Esophagus muscularis mucosa (tissue), 4 donors: ENCODE measurements at regions not wholly inside any gene's neighbourhood (a gene's known extent, or its start where the extent isn't known, plus 50 kb on each side); places are given as distances from the start of the nearest gene placed in this dataset.

Experiments used
- DNase-seq: peaks from one replicate; pipeline ENCODE4 v3.0.0-alpha.2; 2017; ENCODE audit errors: extremely low spot score
- H3K27ac ChIP-seq, 4 donors: fragments of 200-600 bp; sonication (generic); replicated peaks in 1 of 4; 1 replicate in 3 of 4; 2 replicates in 1 of 4; pipeline ENCODE4 v1.5.1; 2016 to 2019; ENCODE audit warnings: mild to moderate bottlenecking in 1 of 4
- H3K27me3 ChIP-seq, 4 donors: fragments of 200-600 bp; sonication (generic); one replicate each; pipeline versions ENCODE4 v1.5.1 to v1.6.0; 2016 to 2019
- H3K36me3 ChIP-seq, 4 donors: fragments of 200-600 bp; sonication (generic); one replicate each; pipeline ENCODE4 v1.5.1; 2016 to 2019
- H3K4me1 ChIP-seq, 4 donors: fragments of 200-600 bp; sonication (generic); one replicate each; pipeline ENCODE4 v1.5.1; 2016 to 2019
- H3K4me3 ChIP-seq, 4 donors: fragments of 200-600 bp; sonication (generic); 1 replicate in 2 of 4; 2 replicates in 2 of 4; pipeline ENCODE4 v1.5.1; 2016 to 2019; ENCODE audit warnings: mild to moderate bottlenecking in 4 of 4, moderate library complexity in 1 of 4
- H3K9me3 ChIP-seq, 4 donors: fragments of 200-600 bp; sonication (generic); 1 replicate in 3 of 4; 2 replicates in 1 of 4; pipeline ENCODE4 v1.5.1; 2016 to 2019
- CTCF ChIP-seq, 3 experiments: fragments of 200-600 bp in 2 of 3; fragments of 450-650 bp in 1 of 3; sonication (generic) in 2 of 3; IDR thresholded peaks; one replicate each; pipeline ENCODE4 v1.5.1; 2017 to 2019; ENCODE audit warnings: antibody characterized with exemption in 3 of 3, mild to moderate bottlenecking in 2 of 3, moderate library complexity in 1 of 3
- EP300 ChIP-seq: sonication (generic); formaldehyde crosslinking; IDR thresholded peaks from one replicate; pipeline ENCODE4 v1.6.1; 2017; ENCODE audit warnings: antibody characterized with exemption
- POLR2A ChIP-seq: fragments of 450-650 bp; IDR thresholded peaks from one replicate; pipeline ENCODE4 v1.6.1; 2017; ENCODE audit warnings: antibody characterized with exemption, moderate library complexity, mild to moderate bottlenecking, low read depth
- POLR2AphosphoS5 ChIP-seq, 2 donors: sonication (generic); formaldehyde crosslinking; IDR thresholded peaks; one replicate each; pipeline ENCODE4 v1.6.1; 2017; ENCODE audit warnings: antibody characterized with exemption in 2 of 2
- WGBS: methylation state at CpG from one replicate; pipeline ENCODE4 v1.1.5; 2018; 5-methylcytosine and 5-hydroxymethylcytosine counted together
- intact Hi-C: fragments of 100-400 bp; cut with DNase I; formaldehyde crosslinking; loops from one replicate; pipeline ENCODE4 v1.15.1; 2023

GRCh38 chr12:124162151-124163110 is 132.5 kb upstream of the RFLNA start:
- 87% methylated on average over 6 of the region's 6 CpGs for WGBS
- TF ChIP-seq POLR2AphosphoS5 (IDR thresholded peaks at IDR 0.05) (no peak), EP300 (no peak), POLR2A (no peak), CTCF (IDR thresholded peaks at IDR 0.05) (no peak)
- H3K27ac ChIP-seq = no peak overlapping the region
- no peaks in the 10 kb centered on the region for H3K4me1 ChIP-seq
- H3K4me3 ChIP-seq = no peak overlapping the region
- H3K36me3 ChIP-seq = no peaks in the 10 kb centered on the region
- no peak for DNase-seq
- H3K9me3 ChIP-seq = no peaks in the 10 kb centered on the region
- H3K27me3 ChIP-seq = no peaks in the 10 kb centered on the region
- intact Hi-C loops = no loop called here

GRCh38 chr12:124165695-124166094 is 129.2 kb upstream of the RFLNA start:
- WGBS = 100% methylated on average over 1 of the region's 2 CpGs
- intact Hi-C loops = no loop called here
- H3K9me3 ChIP-seq = no peaks in the 10 kb centered on the region
- DNase-seq = no peak
- no peaks in the 10 kb centered on the region for H3K4me1 ChIP-seq
- TF ChIP-seq POLR2AphosphoS5 (IDR thresholded peaks at IDR 0.05) (no peak), POLR2A (no peak), EP300 (no peak), CTCF (IDR thresholded peaks at IDR 0.05) (no peak)
- no peak overlapping the region for H3K27ac ChIP-seq
- H3K36me3 ChIP-seq = no peaks in the 10 kb centered on the region
- no peaks in the 10 kb centered on the region for H3K27me3 ChIP-seq
- H3K4me3 ChIP-seq = no peak overlapping the region

GRCh38 chr12:124167141-124167540 is 127.8 kb upstream of the RFLNA start:
- H3K4me3 ChIP-seq = no peak overlapping the region
- no peaks in the 10 kb centered on the region for H3K9me3 ChIP-seq
- H3K27ac ChIP-seq = no peak overlapping the region
- 90% methylated on average over 21 of the region's 21 CpGs for WGBS
- intact Hi-C loops = no loop called here
- H3K36me3 ChIP-seq = no peaks in the 10 kb centered on the region
- TF ChIP-seq EP300 (no peak), CTCF (IDR thresholded peaks at IDR 0.05) (no peak), POLR2AphosphoS5 (IDR thresholded peaks at IDR 0.05) (no peak), POLR2A (no peak)
- no peak for DNase-seq
- no peaks in the 10 kb centered on the region for H3K27me3 ChIP-seq
- no peaks in the 10 kb centered on the region for H3K4me1 ChIP-seq

- Histone ChIP-seq H3K9me3 (no peaks in the 10 kb centered on the region), H3K27me3 (no peaks in the 10 kb centered on the region), H3K4me1 (no peaks in the 10 kb centered on the region), H3K36me3 (no peaks in the 10 kb centered on the region), H3K4me3 (no peak overlapping the region), H3K27ac (no peak overlapping the region)
- no peak for TF ChIP-seq EP300
- TF ChIP-seq CTCF (IDR thresholded peaks at IDR 0.05) = no peak
- TF ChIP-seq POLR2AphosphoS5 (IDR thresholded peaks at IDR 0.05) = no peak
- no peak for TF ChIP-seq POLR2A
- intact Hi-C loops = no loop called here
- 82% methylated on average over 8 of the region's 8 CpGs for WGBS
- no peak for DNase-seq
Observed at GRCh38 chr12:124168016-124168786, 126.7 kb upstream of the RFLNA start.
